CD14-positive monocyte (primary cell): ENCODE measurements at regions not wholly inside any gene's neighbourhood (a gene's known extent, or its start where the extent isn't known, plus 50 kb on each side); places are given as distances from the start of the nearest gene placed in this dataset.

Source experiments
- DNase-seq, 3 donors: peaks; one replicate each; pipeline ENCODE4 v3.0.0-alpha.2; 2011 to 2022
- H2AFZ ChIP-seq: 2 replicates; pipeline ENCODE4 v1.6.0; 2012; ENCODE audit warnings: mild to moderate bottlenecking, low read depth, low read length, inconsistent platforms; ENCODE audit not compliant: insufficient read depth, poor library complexity, severe bottlenecking
- H3K27ac ChIP-seq, 2 donors: 1 replicate in 1 of 2; 2 replicates in 1 of 2; pipeline ENCODE4 v1.5.1; 2012 to 2013; ENCODE audit warnings: low read length in 2 of 2, control low read depth in 1 of 2, inconsistent platforms in 1 of 2, low read depth in 1 of 2, mild to moderate bottlenecking in 1 of 2
- H3K27me3 ChIP-seq, 2 donors: one replicate each; pipeline versions ENCODE4 v1.6.0 to v1.6.1; 2011 to 2013; ENCODE audit warnings: low read length in 2 of 2; ENCODE audit not compliant: control insufficient read depth in 2 of 2, insufficient read depth in 2 of 2
- H3K36me3 ChIP-seq, 2 donors: replicated peaks in 1 of 2; 1 replicate in 1 of 2; 2 replicates in 1 of 2; pipeline versions ENCODE4 v1.5.1 to v1.6.1; 2012 to 2013; ENCODE audit warnings: low read length in 2 of 2, control low read depth in 1 of 2, inconsistent platforms in 1 of 2, mild to moderate bottlenecking in 1 of 2; ENCODE audit not compliant: insufficient read depth in 2 of 2, control insufficient read depth in 1 of 2
- H3K4me1 ChIP-seq, 2 donors: 1 replicate in 1 of 2; 2 replicates in 1 of 2; pipeline versions ENCODE4 v1.5.1 to v1.6.1; 2012 to 2013; ENCODE audit warnings: low read length in 2 of 2, control low read depth in 1 of 2, inconsistent platforms in 1 of 2, mild to moderate bottlenecking in 1 of 2, moderate library complexity in 1 of 2; ENCODE audit not compliant: insufficient read depth in 2 of 2, control insufficient read depth in 1 of 2
- H3K4me2 ChIP-seq: replicated peaks from 2 replicates; pipeline ENCODE3; 2012; ENCODE audit warnings: low read length, moderate library complexity, mild to moderate bottlenecking; ENCODE audit not compliant: poor library complexity, severe bottlenecking; ENCODE audit errors: extremely low read depth
- H3K4me3 ChIP-seq, 3 experiments: fragments of 200-600 bp in 1 of 3; sonication (generic) in 1 of 3; replicated peaks in 1 of 3; 1 replicate in 2 of 3; 2 replicates in 1 of 3; pipeline ENCODE4 v1.5.1; 2011 to 2013; ENCODE audit warnings: low read length in 3 of 3, mild to moderate bottlenecking in 3 of 3, control low read depth in 2 of 3, low read depth in 2 of 3, inconsistent platforms in 1 of 3, moderate library complexity in 1 of 3
- H3K79me2 ChIP-seq: 2 replicates; pipeline ENCODE4 v1.6.0; 2012; ENCODE audit warnings: mild to moderate bottlenecking, control low read depth, inconsistent platforms, low read length, moderate library complexity; ENCODE audit not compliant: insufficient read depth
- H3K9ac ChIP-seq: 2 replicates; pipeline ENCODE4 v1.6.0; 2017; ENCODE audit warnings: low read length, mild to moderate bottlenecking; ENCODE audit not compliant: insufficient read depth, poor library complexity, severe bottlenecking
- H3K9me3 ChIP-seq, 2 donors: replicated peaks in 1 of 2; 1 replicate in 1 of 2; 2 replicates in 1 of 2; pipeline versions ENCODE4 v1.5.1 to v1.6.1; 2012 to 2013; ENCODE audit warnings: low read length in 2 of 2, control low read depth in 1 of 2; ENCODE audit not compliant: control insufficient read depth in 1 of 2, insufficient read depth in 1 of 2
- H4K20me1 ChIP-seq: 2 replicates; pipeline ENCODE4 v1.6.0; 2012; ENCODE audit warnings: mild to moderate bottlenecking, low read length, control low read depth, moderate library complexity; ENCODE audit not compliant: insufficient read depth
- H3K27ac Mint-ChIP-seq, 7 donors: one replicate each; pipeline ENCODE4 v1.8.0; 2020; ENCODE audit warnings: mild to moderate bottlenecking in 7 of 7, mixed read lengths in 7 of 7, moderate library complexity in 6 of 7, inconsistent platforms in 2 of 7
- H3K27me3 Mint-ChIP-seq, 3 donors: one replicate each; pipeline ENCODE4 v1.8.0; 2021 to 2022; ENCODE audit warnings: low read depth in 3 of 3, mild to moderate bottlenecking in 3 of 3, mixed read lengths in 3 of 3, moderate library complexity in 3 of 3, inconsistent platforms in 1 of 3
- H3K36me3 Mint-ChIP-seq, 2 donors: one replicate each; pipeline ENCODE4 v1.8.0; 2020; ENCODE audit warnings: mixed read lengths in 2 of 2, inconsistent platforms in 1 of 2, mild to moderate bottlenecking in 1 of 2
- H3K4me1 Mint-ChIP-seq: one replicate; pipeline ENCODE4 v1.8.0; 2020; ENCODE audit warnings: mild to moderate bottlenecking, mixed read lengths
- H3K4me3 Mint-ChIP-seq, 2 donors: one replicate each; pipeline ENCODE4 v1.8.0; 2020; ENCODE audit warnings: mild to moderate bottlenecking in 2 of 2, mixed read lengths in 2 of 2, moderate library complexity in 1 of 2
- H3K9me3 Mint-ChIP-seq, 7 donors: one replicate each; pipeline ENCODE4 v1.8.0; 2020 to 2022; ENCODE audit warnings: mixed read lengths in 7 of 7, mild to moderate bottlenecking in 6 of 7, moderate library complexity in 6 of 7, inconsistent platforms in 2 of 7
- CTCF ChIP-seq: fragments of 200-600 bp; IDR thresholded peaks from one replicate; pipeline ENCODE4 v1.8.0; 2022; ENCODE audit warnings: antibody characterized with exemption, mild to moderate bottlenecking
- WGBS: methylation state at CpG from one replicate; pipeline ENCODE4 v1.1.5; 2013; ENCODE audit warnings: missing lambda C conversion rate; ENCODE audit not compliant: insufficient coverage; 5-methylcytosine and 5-hydroxymethylcytosine counted together
- intact Hi-C, 2 donors: fragments of 100-400 bp; cut with micrococcal nuclease; formaldehyde crosslinking; loops; one replicate each; pipeline versions ENCODE4 v1.15.0 to v1.15.1; 2023

- Histone ChIP-seq H3K4me1 (no peaks in the 10 kb centered on the region), H3K9ac (no peak overlapping the region), H3K9me3 (no peaks in the 10 kb centered on the region), H2AFZ (no peak overlapping the region), H4K20me1 (no peaks in the 10 kb centered on the region), H3K4me2 (no peak overlapping the region), H3K4me3 (no peak overlapping the region), H3K79me2 (no peaks in the 10 kb centered on the region), H3K27ac (no peak overlapping the region), H3K27me3 (no peaks in the 10 kb centered on the region), H3K36me3 (no peaks in the 10 kb centered on the region)
- H3K27ac Mint-ChIP-seq: no peak overlapping the region
- DNase-seq: no peak
- no peak overlapping the region for H3K4me3 Mint-ChIP-seq
- intact Hi-C loops: no loop called here
- no peak for TF ChIP-seq CTCF
- peaks cover 0 to 2% (median 0%) of the 10 kb centered on the region in 3 donors for H3K27me3 Mint-ChIP-seq
- no peaks in the 10 kb centered on the region for H3K4me1 Mint-ChIP-seq
- H3K36me3 Mint-ChIP-seq: no peaks in the 10 kb centered on the region
- H3K9me3 Mint-ChIP-seq: peaks cover 0 to 2% (median 0%) of the 10 kb centered on the region in 7 donors
- WGBS: 40% methylated on average over 1 of the region's 4 CpGs
These were observed 154.6 kb upstream of the NYAP2 start for GRCh38 chr2:225244933-225245332.

GRCh38 chr2:225236769-225237323, 162.7 kb upstream of the NYAP2 start:
- Histone ChIP-seq H4K20me1 (no peaks in the 10 kb centered on the region), H3K4me3 (no peak overlapping the region), H3K9me3 (no peaks in the 10 kb centered on the region), H3K27ac (no peak overlapping the region), H2AFZ (no peak overlapping the region), H3K27me3 (no peaks in the 10 kb centered on the region), H3K9ac (no peak overlapping the region), H3K36me3 (no peaks in the 10 kb centered on the region), H3K4me2 (no peak overlapping the region), H3K4me1 (no peaks in the 10 kb centered on the region), H3K79me2 (no peaks in the 10 kb centered on the region)
- WGBS: no CpG with 5 or more reads among the region's 4 CpGs
- Mint-ChIP-seq H3K36me3 (no peaks in the 10 kb centered on the region), H3K4me1 (no peaks in the 10 kb centered on the region), H3K27me3 (peaks cover 0 to 2% (median 0%) of the 10 kb centered on the region in 3 donors), H3K4me3 (no peak overlapping the region), H3K27ac (no peak overlapping the region), H3K9me3 (peaks cover 0 to 5% (median 0%) of the 10 kb centered on the region in 7 donors)
- no peak for DNase-seq
- intact Hi-C loops: no loop called here
- no peak for TF ChIP-seq CTCF
